HG03432 (cell line): ENCODE measurements at regions not wholly inside any gene's neighbourhood (a gene's known extent, or its start where the extent isn't known, plus 50 kb on each side); places are given as distances from the start of the nearest gene placed in this dataset.

Experiments used
- ATAC-seq: cut with Tn5 transposase; IDR thresholded peaks from one replicate; pipeline ENCODE4 v1.9.1; 2021; ENCODE audit warnings: mild to moderate bottlenecking, moderate library complexity; ENCODE audit not compliant: unreplicated experiment

- no peak for ATAC-seq
Observed at GRCh38 chr14:26987744-26988363, 390.0 kb upstream of the NOVA1 start.

GRCh38 chr14:26990946-26991345 is 393.1 kb upstream of the NOVA1 start:
- ATAC-seq, result no peak

DNA sequence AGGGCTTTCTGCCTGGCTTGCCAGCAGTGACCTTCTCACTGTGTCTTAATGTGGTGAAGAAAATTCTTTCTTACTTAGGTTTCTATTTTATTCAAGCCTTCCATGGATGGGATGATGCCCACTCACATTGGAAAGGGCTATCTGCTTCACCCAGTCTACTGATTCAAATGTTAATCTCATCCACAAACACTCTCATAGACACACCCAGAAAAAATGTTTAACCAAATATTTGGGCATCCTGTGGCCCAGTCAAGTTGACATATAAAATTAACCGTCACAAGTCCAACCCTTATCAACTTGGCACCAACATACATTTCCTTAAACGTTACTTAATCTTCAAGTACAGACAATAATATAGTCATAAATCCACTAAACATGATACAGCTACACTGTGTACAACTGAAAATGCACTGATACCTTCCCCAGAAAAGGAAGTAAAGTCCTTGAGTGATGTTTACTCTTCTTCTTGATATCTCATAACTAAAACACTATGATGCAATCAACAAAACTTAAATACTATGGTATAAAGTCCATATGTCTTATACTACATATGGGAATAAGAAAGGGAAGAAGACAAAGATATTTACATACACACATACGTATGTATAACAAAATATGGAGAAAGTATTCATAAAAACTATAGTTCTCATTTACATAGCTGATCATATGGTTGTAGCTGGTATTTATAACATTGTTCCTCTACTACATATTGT is 394.7 kb upstream of the NOVA1 start:
- no peak for ATAC-seq

DNA sequence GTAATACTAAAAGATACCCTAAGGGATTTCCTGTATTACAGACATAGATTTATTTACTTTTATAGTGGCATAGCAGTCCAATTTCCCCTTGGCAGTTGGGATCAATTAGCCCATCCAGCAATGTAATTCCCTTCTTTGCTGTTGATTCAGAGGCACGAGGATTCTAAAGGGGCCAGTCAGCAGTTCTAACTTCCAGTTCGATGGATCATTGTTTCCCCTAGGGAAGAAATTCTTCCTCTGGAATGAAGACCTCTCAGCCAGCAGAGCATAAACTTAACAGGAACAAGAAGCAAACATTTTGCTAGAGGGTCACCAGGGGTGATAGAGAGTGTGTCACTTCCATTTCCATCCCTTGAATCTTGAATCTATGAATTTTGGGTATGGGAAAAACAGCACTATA is 395.7 kb upstream of the NOVA1 start:
- no peak for ATAC-seq

DNA sequence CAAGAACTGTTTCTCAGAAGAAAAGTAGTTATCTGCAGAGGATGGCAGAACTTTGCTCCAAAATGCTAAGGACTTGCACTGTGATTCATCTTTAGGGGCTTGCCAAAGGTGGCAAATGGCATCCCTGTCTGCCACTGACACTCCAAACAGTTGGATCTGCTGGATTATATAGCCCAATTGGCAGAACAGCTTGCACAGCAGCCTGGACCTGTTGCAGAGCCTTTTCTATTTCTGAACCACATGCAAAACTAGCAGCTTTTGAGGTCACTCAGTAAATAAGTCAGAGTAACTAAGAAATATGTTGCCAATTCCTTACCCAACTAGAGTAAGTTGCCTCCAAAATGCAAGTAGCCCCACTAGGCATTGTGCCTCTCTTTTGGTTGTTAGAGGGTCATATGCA is 397.5 kb upstream of the NOVA1 start:
- ATAC-seq, result no peak

DNA sequence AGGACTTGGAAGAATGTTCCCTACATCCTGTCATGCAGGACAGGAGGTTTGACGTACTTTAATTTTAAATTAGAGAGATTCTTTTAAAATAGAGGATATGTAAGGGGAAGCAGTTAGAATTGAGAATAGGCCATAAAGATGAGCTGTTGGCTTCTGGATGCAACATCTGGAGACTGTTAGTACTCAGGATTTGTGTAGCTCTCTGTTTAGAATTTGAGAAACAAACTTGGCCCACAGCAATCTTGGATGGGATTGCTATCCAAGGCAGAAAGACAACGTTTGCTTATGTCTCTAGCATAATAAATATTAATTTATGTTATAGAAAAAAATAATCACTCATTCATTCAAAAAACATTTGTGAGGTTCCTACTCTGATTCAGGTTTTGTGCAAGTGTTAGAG is 398.4 kb upstream of the NOVA1 start:
- ATAC-seq, result no peak

- no peak for ATAC-seq
Observed at GRCh38 chr14:27002179-27002578, 404.3 kb upstream of the NOVA1 start.

GRCh38 chr14:27006570-27006969 is 408.7 kb upstream of the NOVA1 start:
- no peak for ATAC-seq

GRCh38 chr14:27008187-27008586 is 410.4 kb upstream of the NOVA1 start:
- ATAC-seq, result no peak

- no peak for ATAC-seq
Observed at GRCh38 chr14:27012641-27013040, 414.8 kb upstream of the NOVA1 start.

DNA sequence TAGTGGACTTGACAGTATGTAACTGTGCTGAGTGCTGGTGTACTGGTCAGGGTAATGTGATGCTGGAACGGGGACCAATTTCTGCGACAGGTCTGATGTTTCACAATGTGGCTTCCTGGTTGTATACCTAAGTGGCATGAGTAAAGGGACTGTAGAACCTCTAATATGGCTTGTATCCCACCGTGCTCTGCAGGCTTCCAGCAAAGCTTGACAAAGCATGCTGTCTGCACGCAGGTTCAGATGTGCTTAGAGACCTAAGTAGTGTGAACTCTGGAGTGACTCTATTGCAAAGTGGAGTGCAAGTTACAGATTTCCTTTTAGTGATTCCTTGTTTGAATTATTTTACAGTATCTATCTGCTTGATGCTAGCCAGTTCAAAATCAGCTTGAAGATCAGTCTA is 415.8 kb upstream of the NOVA1 start:
- ATAC-seq, result no peak

DNA sequence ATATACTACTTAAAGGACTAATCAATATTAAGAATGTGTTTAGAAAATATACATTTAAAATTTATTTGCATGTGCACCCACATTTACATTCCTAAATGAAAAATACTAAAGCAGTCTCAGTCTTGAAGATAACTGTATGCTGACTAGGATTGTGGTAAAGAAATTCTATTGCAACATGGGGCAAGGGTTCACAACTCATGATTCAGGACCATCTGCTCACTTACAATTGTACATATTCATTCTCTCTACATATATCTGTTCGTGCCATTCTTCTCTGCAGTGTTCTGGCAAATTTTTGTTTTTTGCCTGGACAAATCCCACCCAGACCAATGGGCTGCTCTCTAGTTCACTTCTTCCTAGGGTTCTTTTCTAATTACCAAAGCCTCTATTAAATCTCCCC is 417.2 kb upstream of the NOVA1 start:
- no peak for ATAC-seq

GRCh38 chr14:27025648-27026047 is 427.8 kb upstream of the NOVA1 start:
- no peak for ATAC-seq

DNA sequence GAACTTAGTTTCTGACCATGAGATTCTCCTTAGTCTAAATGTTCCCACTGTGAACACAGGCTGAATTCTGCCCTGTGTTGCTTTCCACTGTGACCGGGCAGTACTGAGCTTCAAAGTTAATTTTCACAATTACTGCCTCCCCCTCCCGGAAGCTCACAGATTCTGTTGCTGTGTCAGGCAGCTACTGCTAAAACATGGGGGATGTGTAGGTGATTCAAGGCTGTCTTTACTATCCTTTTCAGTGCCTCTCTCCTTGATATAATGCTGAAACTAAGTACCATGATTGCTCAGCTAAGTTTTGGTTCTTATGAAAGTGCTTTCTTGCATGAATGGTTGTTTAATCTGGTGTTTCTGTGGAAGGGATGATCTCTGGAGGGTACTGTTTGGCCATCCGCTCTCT is 428.3 kb upstream of the NOVA1 start:
- no peak for ATAC-seq

GRCh38 chr14:27040552-27040951 is 442.7 kb upstream of the NOVA1 start:
- ATAC-seq, result no peak

DNA sequence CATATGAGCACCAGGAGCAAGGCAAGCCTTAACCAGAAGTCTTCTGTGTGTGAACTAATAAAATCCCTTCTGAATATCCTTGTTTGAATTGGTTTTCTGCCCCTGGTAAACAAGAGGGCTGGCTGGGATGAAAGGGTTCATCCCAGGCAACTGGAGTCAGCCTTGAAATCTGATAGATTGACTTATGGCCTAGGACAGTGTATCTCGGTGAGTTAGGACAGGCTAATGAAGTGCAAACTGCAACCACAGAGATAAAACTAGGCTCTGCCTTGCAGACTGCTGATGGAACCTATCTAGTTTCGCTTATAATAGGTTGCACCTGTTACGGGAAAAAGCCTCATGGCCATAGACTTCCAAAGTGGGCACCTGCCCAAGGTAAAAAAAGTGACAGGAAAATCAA is 451.9 kb upstream of the NOVA1 start:
- no peak for ATAC-seq

DNA sequence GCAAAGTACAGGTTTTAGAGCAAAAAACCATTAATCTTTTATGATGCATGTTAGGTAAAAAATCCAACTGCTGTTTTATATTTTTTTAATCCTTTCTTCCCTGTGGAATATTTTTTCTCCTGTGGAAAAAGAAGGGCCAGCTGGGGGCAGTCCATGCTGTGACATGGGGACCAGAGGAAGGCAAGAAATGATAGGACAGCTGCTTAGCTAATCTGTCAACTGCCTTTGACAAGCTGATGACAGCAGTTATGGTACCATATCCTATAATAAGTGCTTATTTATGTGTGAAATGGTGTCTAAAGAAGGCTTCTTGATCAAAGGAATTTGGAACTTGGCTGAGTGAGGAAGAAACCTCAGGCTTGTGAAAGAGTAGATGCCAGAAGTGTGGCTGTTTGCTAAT is 452.4 kb upstream of the NOVA1 start:
- no peak for ATAC-seq

- no peak for ATAC-seq
Observed at GRCh38 chr14:27056586-27056985, 458.8 kb upstream of the NOVA1 start.

DNA sequence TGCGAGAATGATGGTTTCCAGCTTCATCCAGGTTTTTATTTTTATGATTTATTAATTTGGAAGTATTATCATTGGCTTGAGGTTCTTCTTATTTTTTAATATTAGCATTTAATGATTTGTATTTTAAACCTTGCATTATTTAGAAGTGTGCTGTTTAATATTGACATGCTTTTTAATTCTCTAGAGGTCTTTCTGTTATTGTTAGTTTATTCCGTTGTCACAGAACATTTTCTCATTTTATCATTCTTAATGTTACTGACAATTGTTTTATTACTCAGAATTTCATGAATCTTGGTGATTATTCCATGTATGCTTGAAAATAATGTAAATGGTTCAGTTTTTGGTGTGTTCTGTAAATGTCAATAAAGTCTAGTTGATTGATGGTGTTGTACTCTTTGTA is 463.5 kb upstream of the NOVA1 start:
- no peak for ATAC-seq

DNA sequence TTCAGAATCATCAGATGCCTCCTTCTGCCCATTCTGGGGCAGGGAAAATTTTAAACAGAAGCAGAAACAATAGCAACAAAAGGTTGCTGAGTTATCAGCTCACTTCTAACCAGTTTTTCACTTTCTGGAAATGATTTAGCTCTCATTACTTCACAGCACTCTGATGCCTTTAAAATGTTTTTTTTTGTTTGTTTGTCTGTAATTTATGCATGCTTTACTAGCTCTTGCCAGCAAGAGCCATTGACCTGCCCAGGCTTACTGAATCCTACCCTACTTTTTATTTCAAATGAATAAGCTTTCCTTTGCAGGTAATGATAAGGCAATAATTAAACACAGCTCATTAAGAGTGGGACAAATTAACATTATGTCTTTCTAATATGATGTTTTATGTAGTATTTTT is 466.1 kb upstream of the NOVA1 start:
- no peak for ATAC-seq

- no peak for ATAC-seq
Observed at GRCh38 chr14:27065886-27066285, 468.1 kb upstream of the NOVA1 start.

- ATAC-seq, result no peak
Observed at GRCh38 chr14:27067961-27068360, 470.1 kb upstream of the NOVA1 start.

GRCh38 chr14:27072589-27072988 is 474.8 kb upstream of the NOVA1 start:
- no peak for ATAC-seq
